Activated CD4-positive, alpha-beta T cell treated with anti-CD3 and anti-CD28 coated beads for 36 hours (primary cell): ENCODE measurements at regions not wholly inside any gene's neighbourhood (a gene's known extent, or its start where the extent isn't known, plus 50 kb on each side); places are given as distances from the start of the nearest gene placed in this dataset.

Experiments used
- ATAC-seq: fragments of 200-7000 bp; cut with Tn5 transposase; one replicate; pipeline ENCODE4 v1.10.0; 2021; ENCODE audit warnings: mild to moderate bottlenecking, moderate library complexity
- CTCF ChIA-PET: fragments of 350-600 bp; sonication (Branson Sonifier 250); formaldehyde crosslinking; loops from one replicate; lab custom pipeline; 2021; ENCODE audit warnings: antibody characterized with exemption; lab: Charles Lee
- POLR2A ChIA-PET: fragments of 350-600 bp; sonication (Branson Sonifier 250); formaldehyde crosslinking; loops from one replicate; lab custom pipeline; 2021; ENCODE audit warnings: antibody characterized with exemption, inconsistent platforms; lab: Charles Lee
- DNase-seq: peaks from one replicate; pipeline ENCODE4 v3.0.0-alpha.2; 2020
- H3K27ac Mint-ChIP-seq: one replicate; pipeline ENCODE4 v1.8.0; 2021; ENCODE audit warnings: mixed read lengths
- H3K27me3 Mint-ChIP-seq: one replicate; pipeline ENCODE4 v1.8.0; 2021; ENCODE audit warnings: mixed read lengths
- H3K36me3 Mint-ChIP-seq: one replicate; pipeline ENCODE4 v1.8.0; 2021; ENCODE audit warnings: low read depth, mixed read lengths
- H3K4me1 Mint-ChIP-seq: one replicate; pipeline ENCODE4 v1.8.0; 2021; ENCODE audit warnings: mixed read lengths
- H3K4me3 Mint-ChIP-seq: one replicate; pipeline ENCODE4 v1.8.0; 2021; ENCODE audit warnings: mild to moderate bottlenecking, moderate library complexity, mixed read lengths
- H3K9me3 Mint-ChIP-seq: one replicate; pipeline ENCODE4 v1.8.0; 2021; ENCODE audit warnings: low read depth, mixed read lengths
- intact Hi-C, 2 experiments: fragments of 100-400 bp; cut with DNase I in 1 of 2; cut with micrococcal nuclease in 1 of 2; formaldehyde crosslinking; loops; one replicate each; pipeline versions ENCODE4 v1.14.2 to v1.15.1; 2022 to 2024; cut with DNase I, micrococcal nuclease

- POLR2A ChIA-PET = no interaction called here
- no peak overlapping the region for H3K4me3 Mint-ChIP-seq
- CTCF ChIA-PET = interaction anchor here (0.6 kb wide), 1 partner anchor 1107 kb away, joined by 3 read pairs; no protein-coding TSS in a partner anchor
- ATAC-seq (no peak), DNase-seq (no peak)
- no peaks in the 10 kb centered on the region for H3K36me3 Mint-ChIP-seq
- H3K27me3 Mint-ChIP-seq = peaks cover 1% of the 10 kb centered on the region
- intact Hi-C loops = no loop called here
- H3K27ac Mint-ChIP-seq = no peak overlapping the region
- no peaks in the 10 kb centered on the region for H3K9me3 Mint-ChIP-seq
- no peaks in the 10 kb centered on the region for H3K4me1 Mint-ChIP-seq
These were observed 174.1 kb downstream of the ANKRD30B start for GRCh38 chr18:14922031-14922430.

- ATAC-seq (no peak), DNase-seq (no peak)
- H3K4me1 Mint-ChIP-seq = no peaks in the 10 kb centered on the region
- ChIA-PET CTCF (no interaction called here), POLR2A (no interaction called here)
- no peaks in the 10 kb centered on the region for H3K36me3 Mint-ChIP-seq
- intact Hi-C loops = no loop called here
- H3K4me3 Mint-ChIP-seq = no peak overlapping the region
- H3K27me3 Mint-ChIP-seq = no peaks in the 10 kb centered on the region
- H3K27ac Mint-ChIP-seq = no peak overlapping the region
- H3K9me3 Mint-ChIP-seq = no peaks in the 10 kb centered on the region
These were observed 175.1 kb downstream of the ANKRD30B start for GRCh38 chr18:14922965-14923565.

DNA sequence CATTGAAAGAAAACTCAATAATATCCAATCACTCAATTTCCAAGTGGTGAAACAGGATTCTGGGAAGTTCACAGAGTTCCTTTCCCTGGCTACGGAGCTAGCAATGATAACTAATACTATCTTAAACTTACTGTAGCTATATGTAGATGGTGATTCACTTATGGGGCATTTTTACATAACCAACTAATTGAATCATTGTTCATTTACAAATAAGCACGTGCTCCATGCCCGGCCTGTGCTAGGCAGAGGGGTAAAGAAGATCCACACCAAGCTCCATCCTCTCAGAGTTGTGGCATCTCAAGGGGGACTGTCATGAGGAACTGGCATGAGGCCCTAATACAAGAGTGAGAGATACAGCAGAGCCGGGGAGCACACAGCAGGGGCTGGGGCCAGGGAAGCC is 176.3 kb downstream of the ANKRD30B start:
- H3K27me3 Mint-ChIP-seq = no peaks in the 10 kb centered on the region
- H3K4me3 Mint-ChIP-seq = no peak overlapping the region
- no peaks in the 10 kb centered on the region for H3K36me3 Mint-ChIP-seq
- ChIA-PET POLR2A (no interaction called here), CTCF (no interaction called here)
- H3K27ac Mint-ChIP-seq = no peak overlapping the region
- intact Hi-C loops = no loop called here
- H3K9me3 Mint-ChIP-seq = no peaks in the 10 kb centered on the region
- DNase-seq (no peak), ATAC-seq (no peak)
- no peaks in the 10 kb centered on the region for H3K4me1 Mint-ChIP-seq

GRCh38 chr18:14925281-14925709 is 177.3 kb downstream of the ANKRD30B start:
- intact Hi-C loops = no loop called here
- no peak overlapping the region for H3K27ac Mint-ChIP-seq
- no peaks in the 10 kb centered on the region for H3K27me3 Mint-ChIP-seq
- no peak for ATAC-seq
- ChIA-PET CTCF (no interaction called here), POLR2A (no interaction called here)
- H3K9me3 Mint-ChIP-seq = no peaks in the 10 kb centered on the region
- no peaks in the 10 kb centered on the region for H3K4me1 Mint-ChIP-seq
- no peak for DNase-seq
- no peaks in the 10 kb centered on the region for H3K36me3 Mint-ChIP-seq
- H3K4me3 Mint-ChIP-seq = no peak overlapping the region

DNA sequence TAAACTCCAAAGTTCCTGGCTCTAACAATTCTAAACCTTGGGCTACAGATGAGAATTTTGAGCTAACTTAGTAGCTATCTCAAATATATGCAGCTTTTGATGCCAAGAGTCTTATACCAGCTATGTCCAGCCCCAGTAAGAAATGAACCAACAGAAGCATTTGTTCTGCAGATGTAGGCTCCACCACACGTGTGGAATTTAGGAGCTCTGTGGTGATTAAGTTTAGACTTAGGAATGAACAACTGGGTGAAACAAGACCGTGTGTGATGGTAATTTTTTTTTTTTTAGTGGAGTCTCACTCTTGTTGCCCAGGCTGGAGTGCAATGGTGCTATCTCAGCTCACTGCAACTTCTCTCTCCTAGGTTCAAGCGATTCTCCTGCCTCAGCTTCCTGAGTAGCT is 179.7 kb downstream of the ANKRD30B start:
- no peaks in the 10 kb centered on the region for H3K36me3 Mint-ChIP-seq
- no peak for DNase-seq
- no peak for ATAC-seq
- no peaks in the 10 kb centered on the region for H3K4me1 Mint-ChIP-seq
- ChIA-PET POLR2A (no interaction called here), CTCF (no interaction called here)
- no peak overlapping the region for H3K4me3 Mint-ChIP-seq
- H3K9me3 Mint-ChIP-seq = no peaks in the 10 kb centered on the region
- H3K27ac Mint-ChIP-seq = no peak overlapping the region
- intact Hi-C loops = no loop called here
- H3K27me3 Mint-ChIP-seq = no peaks in the 10 kb centered on the region

GRCh38 chr18:14928396-14928795 is 180.4 kb downstream of the ANKRD30B start:
- intact Hi-C loops = no loop called here
- DNase-seq (no peak), ATAC-seq (no peak)
- Mint-ChIP-seq H3K9me3 (no peaks in the 10 kb centered on the region), H3K4me1 (no peaks in the 10 kb centered on the region), H3K27me3 (no peaks in the 10 kb centered on the region), H3K4me3 (no peak overlapping the region), H3K36me3 (no peaks in the 10 kb centered on the region), H3K27ac (no peak overlapping the region)
- CTCF ChIA-PET = no interaction called here
- POLR2A ChIA-PET = no interaction called here

GRCh38 chr18:14930076-14930475 is 182.1 kb downstream of the ANKRD30B start:
- Mint-ChIP-seq H3K27ac (no peak overlapping the region), H3K27me3 (no peaks in the 10 kb centered on the region), H3K4me3 (no peak overlapping the region), H3K4me1 (no peaks in the 10 kb centered on the region), H3K36me3 (no peaks in the 10 kb centered on the region), H3K9me3 (no peaks in the 10 kb centered on the region)
- CTCF ChIA-PET = no interaction called here
- ATAC-seq (no peak), DNase-seq (no peak)
- intact Hi-C loops = loop anchor here in 1 of 2 experiments (10.0 kb wide), 1 partner anchor 55 kb away; no protein-coding TSS in a partner anchor
- POLR2A ChIA-PET = no interaction called here

DNA sequence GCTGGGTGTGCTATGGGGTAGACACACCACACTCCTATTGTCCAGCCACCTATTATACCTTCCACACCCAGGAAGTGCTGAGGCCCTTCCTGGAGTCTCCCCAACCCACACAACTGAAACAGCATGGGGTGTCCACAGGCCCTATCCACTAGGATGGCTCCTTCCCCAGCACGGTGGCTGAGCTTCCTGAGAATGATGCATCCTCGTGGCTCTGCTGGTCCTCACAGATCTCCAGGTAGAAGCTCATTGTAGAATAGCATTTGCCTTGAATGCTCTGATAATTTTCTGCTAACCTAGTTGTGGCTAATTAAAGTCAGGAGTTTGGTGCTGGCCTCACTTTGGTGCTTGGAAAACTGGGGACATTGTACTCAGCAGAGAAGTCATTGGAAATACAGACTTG is 182.6 kb downstream of the ANKRD30B start:
- intact Hi-C loops = loop anchor here in 1 of 2 experiments (10.0 kb wide), 1 partner anchor 56 kb away; no protein-coding TSS in a partner anchor
- Mint-ChIP-seq H3K4me1 (no peaks in the 10 kb centered on the region), H3K27me3 (no peaks in the 10 kb centered on the region), H3K4me3 (no peak overlapping the region), H3K27ac (no peak overlapping the region), H3K9me3 (no peaks in the 10 kb centered on the region), H3K36me3 (no peaks in the 10 kb centered on the region)
- DNase-seq (no peak), ATAC-seq (no peak)
- ChIA-PET CTCF (no interaction called here), POLR2A (no interaction called here)

DNA sequence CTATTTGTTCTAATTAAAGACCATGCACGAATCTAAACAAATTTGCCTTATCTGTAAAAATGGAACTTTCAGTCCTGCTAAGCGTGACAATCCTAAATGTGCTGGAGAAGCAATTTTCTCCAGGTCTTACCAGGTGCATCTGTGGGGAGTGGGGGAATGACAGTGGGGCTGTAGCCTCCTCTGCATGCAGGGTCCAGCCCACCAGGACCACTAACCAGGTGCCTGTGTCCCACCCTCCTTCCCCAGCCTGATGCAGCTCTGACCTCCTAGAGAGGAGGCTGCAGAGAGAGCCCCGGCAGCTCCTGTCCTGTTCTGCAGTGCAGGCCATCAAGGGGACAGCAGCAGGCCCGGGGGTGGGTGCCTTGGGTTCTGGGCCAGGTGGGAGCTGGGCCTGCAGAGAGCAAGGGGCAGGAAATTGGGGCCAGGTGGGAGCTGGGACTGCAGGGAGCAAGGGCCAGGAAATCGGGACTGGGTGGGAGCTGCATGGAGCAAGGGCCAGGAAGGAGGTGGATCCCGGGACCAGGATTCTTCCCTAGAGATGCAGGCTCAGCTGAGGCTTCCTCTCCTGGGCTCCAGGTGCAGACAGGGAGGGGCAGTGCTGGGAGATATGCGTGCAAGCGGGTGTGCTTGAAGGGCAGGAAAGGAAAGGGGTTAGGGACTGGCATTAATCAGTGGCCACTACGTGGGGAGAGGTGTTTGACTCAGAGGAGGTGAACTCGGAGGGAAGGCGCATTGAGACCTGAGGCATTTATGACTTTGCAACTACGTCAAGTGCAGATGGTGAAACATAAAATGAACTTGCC is 185.3 kb downstream of the ANKRD30B start:
- no peak for ATAC-seq
- no peaks in the 10 kb centered on the region for H3K36me3 Mint-ChIP-seq
- ChIA-PET POLR2A (no interaction called here), CTCF (no interaction called here)
- no peaks in the 10 kb centered on the region for H3K9me3 Mint-ChIP-seq
- no peak overlapping the region for H3K27ac Mint-ChIP-seq
- no peak for DNase-seq
- intact Hi-C loops = loop anchor here in 1 of 2 experiments (10.0 kb wide), 1 partner anchor 58 kb away; no protein-coding TSS in a partner anchor
- H3K4me3 Mint-ChIP-seq = no peak overlapping the region
- H3K4me1 Mint-ChIP-seq = no peaks in the 10 kb centered on the region
- no peaks in the 10 kb centered on the region for H3K27me3 Mint-ChIP-seq

GRCh38 chr18:14933964-14934363 is 186.0 kb downstream of the ANKRD30B start:
- DNase-seq = no peak
- no peaks in the 10 kb centered on the region for H3K27me3 Mint-ChIP-seq
- intact Hi-C loops = loop anchor here in 1 of 2 experiments (10.0 kb wide), 1 partner anchor 59 kb away; no protein-coding TSS in a partner anchor
- no peak for ATAC-seq
- no peaks in the 10 kb centered on the region for H3K9me3 Mint-ChIP-seq
- no peaks in the 10 kb centered on the region for H3K36me3 Mint-ChIP-seq
- no peak overlapping the region for H3K4me3 Mint-ChIP-seq
- H3K27ac Mint-ChIP-seq = no peak overlapping the region
- H3K4me1 Mint-ChIP-seq = no peaks in the 10 kb centered on the region
- POLR2A ChIA-PET = no interaction called here
- CTCF ChIA-PET = no interaction called here

GRCh38 chr18:14935210-14935609 is 187.2 kb downstream of the ANKRD30B start:
- ChIA-PET CTCF (no interaction called here), POLR2A (no interaction called here)
- no peaks in the 10 kb centered on the region for H3K36me3 Mint-ChIP-seq
- no peak for ATAC-seq
- no peak for DNase-seq
- no peaks in the 10 kb centered on the region for H3K9me3 Mint-ChIP-seq
- H3K27ac Mint-ChIP-seq = no peak overlapping the region
- no peak overlapping the region for H3K4me3 Mint-ChIP-seq
- H3K4me1 Mint-ChIP-seq = no peaks in the 10 kb centered on the region
- intact Hi-C loops = loop anchor here in 1 of 2 experiments (10.0 kb wide), 1 partner anchor 60 kb away; no protein-coding TSS in a partner anchor
- no peaks in the 10 kb centered on the region for H3K27me3 Mint-ChIP-seq

DNA sequence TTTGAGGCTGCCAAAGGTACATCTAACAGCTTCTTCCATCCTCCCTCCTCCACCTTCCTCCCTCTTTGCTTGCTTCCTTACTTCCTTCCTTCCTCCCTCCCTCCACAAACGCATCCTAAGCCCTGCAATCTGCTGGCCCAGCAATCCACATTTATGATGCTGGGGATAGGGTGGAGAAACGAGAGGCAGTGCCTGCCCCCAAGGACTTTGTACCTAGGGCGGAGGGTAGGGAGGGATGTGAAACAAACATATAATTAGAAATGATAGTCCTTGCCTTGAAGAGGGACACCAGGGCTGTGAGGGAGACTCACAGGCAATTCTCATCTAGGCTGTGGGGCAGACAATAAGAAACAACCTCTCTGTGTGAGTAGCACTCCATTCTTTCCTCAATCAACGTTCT is 188.3 kb downstream of the ANKRD30B start:
- H3K9me3 Mint-ChIP-seq = no peaks in the 10 kb centered on the region
- DNase-seq (no peak), ATAC-seq (no peak)
- intact Hi-C loops = loop anchor here in 1 of 2 experiments (10.0 kb wide), 1 partner anchor 62 kb away; no protein-coding TSS in a partner anchor
- H3K36me3 Mint-ChIP-seq = no peaks in the 10 kb centered on the region
- no peak overlapping the region for H3K27ac Mint-ChIP-seq
- ChIA-PET CTCF (no interaction called here), POLR2A (no interaction called here)
- H3K4me3 Mint-ChIP-seq = no peak overlapping the region
- H3K4me1 Mint-ChIP-seq = no peaks in the 10 kb centered on the region
- H3K27me3 Mint-ChIP-seq = no peaks in the 10 kb centered on the region
